A549 (cell line): ENCODE measurements at regions not wholly inside any gene's neighbourhood (a gene's known extent, or its start where the extent isn't known, plus 50 kb on each side); places are given as distances from the start of the nearest gene placed in this dataset.

ENCODE experiments used
- ATAC-seq, 2 experiments: fragments of 200-7000 bp in 1 of 2; fragments of >200 bp in 1 of 2; cut with Nextera tagmentation in 1 of 2; cut with Tn5 transposase in 1 of 2; 3 replicates each; pipeline versions ENCODE4 v1.8.0 to v1.9.1; 2018 to 2020; ENCODE audit warnings: mild to moderate bottlenecking in 1 of 2, moderate library complexity in 1 of 2
- CTCF ChIA-PET: fragments of 300-600 bp; sonication (Branson Sonifier 250); formaldehyde crosslinking; extraction: SDS; loops from one replicate; lab custom pipeline; 2021; ENCODE audit warnings: antibody characterized with exemption, inconsistent platforms; lab: Yijun Ruan, JAX
- POLR2A ChIA-PET: fragments of 350-600 bp; formaldehyde crosslinking; extraction: SDS; loops from one replicate; lab custom pipeline; 2021; ENCODE audit warnings: antibody characterized with exemption, inconsistent platforms; lab: Yijun Ruan, JAX
- DNase-seq, 2 experiments: peaks; one replicate each; pipeline versions ENCODE4 v3.0.0 to v3.0.0-alpha.2; 2011 to 2016; ENCODE audit warnings: low read depth in 1 of 2, low spot score in 1 of 2
- FAIRE-seq: peaks from 2 replicates; lab custom pipeline; 2011; peaks lifted over from hg19 to GRCh38; lab: Jason Lieb, UNC
- H3K27ac ChIP-seq, 2 experiments: fragments of >200 bp; sonication (Bioruptor Twin); formaldehyde crosslinking; 3 replicates each; pipeline ENCODE4 v1.5.1; 2016 to 2017
- H3K4me1 ChIP-seq: fragments of >200 bp; sonication (Bioruptor Twin); formaldehyde crosslinking; 3 replicates; pipeline ENCODE4 v1.6.1; 2016
- H3K4me2 ChIP-seq: fragments of >200 bp; sonication (Bioruptor Twin); formaldehyde crosslinking; 3 replicates; pipeline ENCODE4 v1.6.1; 2016
- H3K4me3 ChIP-seq: fragments of >200 bp; sonication (Bioruptor Twin); formaldehyde crosslinking; 3 replicates; pipeline ENCODE4 v1.5.1; 2016
- H3K9me3 ChIP-seq: fragments of >200 bp; sonication (Bioruptor Twin); formaldehyde crosslinking; 3 replicates; pipeline ENCODE4 v1.6.1; 2016
- CHD2 ChIP-seq: fragments of 150-350 bp; IDR thresholded peaks from 2 replicates; pipeline ENCODE4 v1.6.1; 2014; ENCODE audit warnings: low read length; ENCODE audit not compliant: partially characterized antibody
- EHF ChIP-seq: fragments of 250-450 bp; sonication (Bioruptor Pico); IDR thresholded peaks from 2 replicates; pipeline ENCODE4 v1.5.0; 2020; ENCODE audit warnings: mild to moderate bottlenecking
- EP300 ChIP-seq, 2 experiments: fragments of >200 bp; sonication (Bioruptor Twin); formaldehyde crosslinking; IDR thresholded peaks; 2 replicates in 1 of 2; 3 replicates in 1 of 2; pipeline ENCODE4 v1.6.1; 2016 to 2017
- FOSB ChIP-seq: fragments of 250-450 bp; sonication (Bioruptor Pico); IDR thresholded peaks from 2 replicates; pipeline ENCODE4 v1.5.0; 2020; ENCODE audit warnings: mild to moderate bottlenecking, moderate library complexity
- FOSL2 ChIP-seq, 2 experiments: fragments of 450-650 bp in 1 of 2; fragments of >200 bp in 1 of 2; sonication (Bioruptor Twin) in 1 of 2; formaldehyde crosslinking; IDR thresholded peaks; 2 replicates each; pipeline versions ENCODE4 v1.5.0 to v1.6.1; 2016 to 2020; ENCODE audit warnings: mild to moderate bottlenecking in 1 of 2, moderate library complexity in 1 of 2
- HDAC2 ChIP-seq: fragments of 200-600 bp; sonication (generic); IDR thresholded peaks from 2 replicates; pipeline ENCODE4 v1.6.1; 2016
- HEYL ChIP-seq: fragments of 250-450 bp; sonication (Bioruptor Pico); IDR thresholded peaks from 2 replicates; pipeline ENCODE4 v1.8.0; 2021; ENCODE audit warnings: mild to moderate bottlenecking, moderate library complexity
- JUN ChIP-seq, 2 experiments: fragments of >200 bp; sonication (Bioruptor Twin); formaldehyde crosslinking; IDR thresholded peaks; 2 replicates in 1 of 2; 3 replicates in 1 of 2; pipeline ENCODE4 v1.6.1; 2016 to 2017
- MAFK ChIP-seq: fragments of 450-650 bp; IDR thresholded peaks from 2 replicates; pipeline ENCODE4 v1.6.1; 2014; ENCODE audit not compliant: partially characterized antibody
- NFE2L2 ChIP-seq: fragments of 150-350 bp; conservative IDR thresholded peaks from 2 replicates; pipeline ENCODE4 v1.6.1; 2014; ENCODE audit warnings: low read length
- NPAS2 ChIP-seq: fragments of 250-450 bp; sonication (Bioruptor Pico); IDR thresholded peaks from 2 replicates; pipeline ENCODE4 v1.8.0; 2022; ENCODE audit warnings: mild to moderate bottlenecking, moderate library complexity, borderline replicate concordance
- NR3C1 ChIP-seq: fragments of >200 bp; sonication (Bioruptor Twin); formaldehyde crosslinking; IDR thresholded peaks from 3 replicates; pipeline ENCODE4 v1.6.1; 2017
- POLR2A ChIP-seq: IDR thresholded peaks from 2 replicates; pipeline ENCODE4 v1.6.1; 2012; ENCODE audit warnings: mild to moderate bottlenecking, low read length
- RARB ChIP-seq: fragments of 250-450 bp; sonication (Bioruptor Pico); IDR thresholded peaks from 2 replicates; pipeline ENCODE4 v1.8.0; 2021; ENCODE audit warnings: mild to moderate bottlenecking, moderate library complexity
- SMC3 ChIP-seq: fragments of >200 bp; sonication (Bioruptor Twin); formaldehyde crosslinking; IDR thresholded peaks from 3 replicates; pipeline ENCODE4 v1.6.1; 2018; ENCODE audit warnings: inconsistent platforms
- SREBF2 ChIP-seq: fragments of 450-650 bp; IDR thresholded peaks from 2 replicates; pipeline ENCODE4 v1.6.1; 2014; ENCODE audit warnings: mild to moderate bottlenecking, moderate library complexity
- ZFP36 ChIP-seq: fragments of 450-650 bp; IDR thresholded peaks from 2 replicates; pipeline ENCODE4 v1.6.1; 2014; ENCODE audit warnings: borderline replicate concordance; ENCODE audit not compliant: partially characterized antibody
- ZNF302 ChIP-seq: fragments of 250-450 bp; sonication (Bioruptor Pico); IDR thresholded peaks from 2 replicates; pipeline ENCODE4 v1.9.0; 2021; ENCODE audit warnings: inconsistent platforms, mild to moderate bottlenecking, moderate library complexity
- WGBS: methylation state at CpG from one replicate; pipeline ENCODE4 v1.1.6; 2017; ENCODE audit errors: missing lambda C conversion rate; 5-methylcytosine and 5-hydroxymethylcytosine counted together
- TF ChIP-seq, protein P1 (sequence below): IDR thresholded peaks from 2 replicates; pipeline ENCODE4 v1.6.1; 2012
- TF ChIP-seq, protein P2 (sequence below): IDR thresholded peaks from 2 replicates; pipeline ENCODE4 v1.6.1; 2012; ENCODE audit warnings: low read depth, borderline replicate concordance
- TF ChIP-seq, protein P3 (sequence below): fragments of >200 bp; sonication (Bioruptor Twin); formaldehyde crosslinking; IDR thresholded peaks from 2 replicates; pipeline ENCODE4 v1.6.1; 2016
- TF ChIP-seq, protein P4 (sequence below): fragments of 200-600 bp; sonication (generic); IDR thresholded peaks from 2 replicates; pipeline ENCODE4 v1.6.1; 2016; ENCODE audit warnings: antibody characterized with exemption, mild to moderate bottlenecking, moderate library complexity
- TF ChIP-seq, protein P5 (sequence below): fragments of >200 bp; sonication (Bioruptor Twin); formaldehyde crosslinking; IDR thresholded peaks from 3 replicates; pipeline ENCODE4 v1.5.1; 2016

DNA sequence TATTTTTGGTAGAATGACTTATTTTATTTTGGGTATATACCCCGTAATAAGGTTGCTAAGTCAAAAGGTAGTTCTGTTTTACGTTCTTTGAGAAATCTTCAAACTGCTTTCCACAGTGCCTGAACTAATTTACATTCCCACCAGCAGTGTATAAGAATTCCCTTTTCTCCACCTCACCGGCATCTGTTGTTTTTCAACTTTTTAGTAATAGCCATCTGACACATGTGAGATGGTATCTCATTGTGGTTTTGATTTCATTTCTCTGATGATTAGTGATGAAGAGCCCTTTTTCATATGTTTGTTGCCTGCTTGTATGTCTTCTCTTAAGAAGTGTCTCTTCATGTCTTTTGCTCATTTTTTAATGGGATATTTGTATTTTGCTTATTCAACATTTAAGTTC lies 215.2 kb upstream of the TFPI start:
- ChIA-PET POLR2A (no interaction called here), CTCF (no interaction called here)
- 62% methylated on average over 3 of the region's 3 CpGs for WGBS
- DNase-seq: no peak
- no peaks in the 10 kb centered on the region for H3K9me3 ChIP-seq
- no peaks in the 10 kb centered on the region for H3K4me1 ChIP-seq
- H3K27ac ChIP-seq: no peak overlapping the region
- FAIRE-seq: no peak
- no peak overlapping the region for H3K4me2 ChIP-seq
- no peak for ATAC-seq
- TF ChIP-seq, protein P1, sequence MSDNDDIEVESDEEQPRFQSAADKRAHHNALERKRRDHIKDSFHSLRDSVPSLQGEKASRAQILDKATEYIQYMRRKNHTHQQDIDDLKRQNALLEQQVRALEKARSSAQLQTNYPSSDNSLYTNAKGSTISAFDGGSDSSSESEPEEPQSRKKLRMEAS: no peak
- TF ChIP-seq NR3C1 (no peak), SMC3 (no peak), JUN (IDR thresholded peaks at IDR 0.05) (no peak), RARB (CRISPR knock-in tag) (no peak), EP300 (IDR thresholded peaks at IDR 0.05) (no peak), EHF (CRISPR knock-in tag) (no peak), MAFK (no peak), FOSB (no peak), ZFP36 (no peak), HEYL (CRISPR knock-in tag) (no peak), SREBF2 (no peak), CHD2 (no peak), NFE2L2 (no peak), HDAC2 (no peak), FOSL2 (IDR thresholded peaks at IDR 0.05) (no peak), FOSL2 (CRISPR knock-in tag; IDR thresholded peaks at IDR 0.05) (no peak), POLR2A (no peak)
- TF ChIP-seq, protein P2, sequence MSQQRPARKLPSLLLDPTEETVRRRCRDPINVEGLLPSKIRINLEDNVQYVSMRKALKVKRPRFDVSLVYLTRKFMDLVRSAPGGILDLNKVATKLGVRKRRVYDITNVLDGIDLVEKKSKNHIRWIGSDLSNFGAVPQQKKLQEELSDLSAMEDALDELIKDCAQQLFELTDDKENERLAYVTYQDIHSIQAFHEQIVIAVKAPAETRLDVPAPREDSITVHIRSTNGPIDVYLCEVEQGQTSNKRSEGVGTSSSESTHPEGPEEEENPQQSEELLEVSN: no peak
- TF ChIP-seq, protein P3, sequence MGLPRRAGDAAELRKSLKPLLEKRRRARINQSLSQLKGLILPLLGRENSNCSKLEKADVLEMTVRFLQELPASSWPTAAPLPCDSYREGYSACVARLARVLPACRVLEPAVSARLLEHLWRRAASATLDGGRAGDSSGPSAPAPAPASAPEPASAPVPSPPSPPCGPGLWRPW: no peak
- TF ChIP-seq, protein P4, sequence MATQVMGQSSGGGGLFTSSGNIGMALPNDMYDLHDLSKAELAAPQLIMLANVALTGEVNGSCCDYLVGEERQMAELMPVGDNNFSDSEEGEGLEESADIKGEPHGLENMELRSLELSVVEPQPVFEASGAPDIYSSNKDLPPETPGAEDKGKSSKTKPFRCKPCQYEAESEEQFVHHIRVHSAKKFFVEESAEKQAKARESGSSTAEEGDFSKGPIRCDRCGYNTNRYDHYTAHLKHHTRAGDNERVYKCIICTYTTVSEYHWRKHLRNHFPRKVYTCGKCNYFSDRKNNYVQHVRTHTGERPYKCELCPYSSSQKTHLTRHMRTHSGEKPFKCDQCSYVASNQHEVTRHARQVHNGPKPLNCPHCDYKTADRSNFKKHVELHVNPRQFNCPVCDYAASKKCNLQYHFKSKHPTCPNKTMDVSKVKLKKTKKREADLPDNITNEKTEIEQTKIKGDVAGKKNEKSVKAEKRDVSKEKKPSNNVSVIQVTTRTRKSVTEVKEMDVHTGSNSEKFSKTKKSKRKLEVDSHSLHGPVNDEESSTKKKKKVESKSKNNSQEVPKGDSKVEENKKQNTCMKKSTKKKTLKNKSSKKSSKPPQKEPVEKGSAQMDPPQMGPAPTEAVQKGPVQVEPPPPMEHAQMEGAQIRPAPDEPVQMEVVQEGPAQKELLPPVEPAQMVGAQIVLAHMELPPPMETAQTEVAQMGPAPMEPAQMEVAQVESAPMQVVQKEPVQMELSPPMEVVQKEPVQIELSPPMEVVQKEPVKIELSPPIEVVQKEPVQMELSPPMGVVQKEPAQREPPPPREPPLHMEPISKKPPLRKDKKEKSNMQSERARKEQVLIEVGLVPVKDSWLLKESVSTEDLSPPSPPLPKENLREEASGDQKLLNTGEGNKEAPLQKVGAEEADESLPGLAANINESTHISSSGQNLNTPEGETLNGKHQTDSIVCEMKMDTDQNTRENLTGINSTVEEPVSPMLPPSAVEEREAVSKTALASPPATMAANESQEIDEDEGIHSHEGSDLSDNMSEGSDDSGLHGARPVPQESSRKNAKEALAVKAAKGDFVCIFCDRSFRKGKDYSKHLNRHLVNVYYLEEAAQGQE: no peak
- H3K4me3 ChIP-seq: no peak overlapping the region

DNA sequence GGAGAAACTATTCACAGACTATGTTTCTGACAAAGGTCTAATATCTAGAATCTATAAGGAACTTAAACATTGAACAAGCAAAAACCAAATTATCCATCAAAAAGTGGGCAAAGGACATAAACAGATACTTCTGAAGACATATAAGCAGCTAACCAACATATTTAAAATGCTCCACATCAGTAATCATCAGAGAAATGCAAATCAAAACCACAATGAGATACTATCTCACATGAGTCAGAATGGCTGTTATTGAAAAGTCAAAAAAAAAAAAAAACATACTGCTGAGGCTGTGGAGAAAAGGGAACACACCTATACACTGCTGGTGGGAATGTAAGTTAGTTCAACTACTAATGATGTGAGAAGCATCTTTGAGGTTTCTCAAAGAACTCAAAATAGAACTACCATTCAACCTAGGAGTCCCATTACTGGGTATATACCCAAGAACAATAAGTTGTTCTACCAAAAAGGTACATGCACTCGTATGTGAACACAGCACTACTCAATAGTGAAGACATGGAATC lies 220.4 kb upstream of the TFPI start:
- ATAC-seq (no peak), DNase-seq (no peak), FAIRE-seq (no peak)
- no peak overlapping the region for H3K4me2 ChIP-seq
- 48% methylated on average over 1 of the region's 1 CpG for WGBS
- POLR2A ChIA-PET: no interaction called here
- no peaks in the 10 kb centered on the region for H3K9me3 ChIP-seq
- no peak overlapping the region for H3K4me3 ChIP-seq
- no peaks in the 10 kb centered on the region for H3K4me1 ChIP-seq
- H3K27ac ChIP-seq: no peak overlapping the region
- TF ChIP-seq NPAS2 (CRISPR knock-in tag): no peak
- TF ChIP-seq, protein P5, sequence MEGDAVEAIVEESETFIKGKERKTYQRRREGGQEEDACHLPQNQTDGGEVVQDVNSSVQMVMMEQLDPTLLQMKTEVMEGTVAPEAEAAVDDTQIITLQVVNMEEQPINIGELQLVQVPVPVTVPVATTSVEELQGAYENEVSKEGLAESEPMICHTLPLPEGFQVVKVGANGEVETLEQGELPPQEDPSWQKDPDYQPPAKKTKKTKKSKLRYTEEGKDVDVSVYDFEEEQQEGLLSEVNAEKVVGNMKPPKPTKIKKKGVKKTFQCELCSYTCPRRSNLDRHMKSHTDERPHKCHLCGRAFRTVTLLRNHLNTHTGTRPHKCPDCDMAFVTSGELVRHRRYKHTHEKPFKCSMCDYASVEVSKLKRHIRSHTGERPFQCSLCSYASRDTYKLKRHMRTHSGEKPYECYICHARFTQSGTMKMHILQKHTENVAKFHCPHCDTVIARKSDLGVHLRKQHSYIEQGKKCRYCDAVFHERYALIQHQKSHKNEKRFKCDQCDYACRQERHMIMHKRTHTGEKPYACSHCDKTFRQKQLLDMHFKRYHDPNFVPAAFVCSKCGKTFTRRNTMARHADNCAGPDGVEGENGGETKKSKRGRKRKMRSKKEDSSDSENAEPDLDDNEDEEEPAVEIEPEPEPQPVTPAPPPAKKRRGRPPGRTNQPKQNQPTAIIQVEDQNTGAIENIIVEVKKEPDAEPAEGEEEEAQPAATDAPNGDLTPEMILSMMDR: no peak
- no peak for TF ChIP-seq ZNF302 (CRISPR knock-in tag)
- TF ChIP-seq, all 56 proteins: peak for 0
- CTCF ChIA-PET: no interaction called here
